ENCODE measurements at regions not wholly inside any gene's neighbourhood (a gene's known extent, or its start where the extent isn't known, plus 50 kb on each side); places are given as distances from the start of the nearest gene placed in this dataset.

DNA sequence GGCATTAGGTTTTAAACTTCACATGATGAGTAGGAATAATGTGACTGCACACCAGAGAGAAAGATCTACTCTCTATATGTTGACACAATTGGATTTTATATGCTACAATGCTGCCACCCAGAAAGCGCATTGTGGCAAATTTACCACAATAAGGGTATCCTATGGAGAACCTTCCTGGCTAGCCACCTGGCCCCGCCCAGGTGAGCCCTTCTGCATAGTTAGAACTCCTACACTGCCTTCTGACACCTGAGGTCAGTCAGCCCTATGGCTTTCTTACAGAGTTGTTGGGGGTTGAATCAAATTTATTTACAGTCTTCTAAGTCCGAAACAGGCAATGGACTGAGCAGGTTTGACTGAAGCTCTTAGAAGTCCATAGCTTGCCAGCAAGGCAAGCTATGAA is 153.8 kb upstream of the S100G start:
- Histone ChIP-seq H4K20me1 (ENCODE audit: insufficient read depth, low read length, poor library complexity, severe bottlenecking) (no peaks in the 10 kb centered on the region), H3K79me2 (ENCODE audit: insufficient read depth, low read length) (no peaks in the 10 kb centered on the region), H3K9me2 (replicated peaks; ENCODE audit: low read depth, low read length) (no peaks in the 10 kb centered on the region), H3K36me3 (ENCODE audit: insufficient read depth, low read length) (no peaks in the 10 kb centered on the region), H3K9ac (ENCODE audit: low read depth, low read length, poor library complexity, severe bottlenecking) (no peak overlapping the region), H3K9me3 (ENCODE audit: insufficient read depth, low read depth, low read length) (no peaks in the 10 kb centered on the region), H3K27me3 (ENCODE audit: insufficient read depth, low read length, poor library complexity, severe bottlenecking) (no peaks in the 10 kb centered on the region), H3K4me2 (ENCODE audit: low read depth, low read length, poor library complexity, severe bottlenecking) (no peak overlapping the region), H2AFZ (ENCODE audit: low read length) (no peak overlapping the region), H3F3A (ENCODE audit: low read depth) (no peaks in the 10 kb centered on the region), H3K4me3 (ENCODE audit: low read length, poor library complexity, severe bottlenecking) (no peak overlapping the region), H3K4me1 (ENCODE audit: insufficient read depth, low read length, poor library complexity, severe bottlenecking) (no peaks in the 10 kb centered on the region)
- no peak for TF ChIP-seq EZH2phosphoT487 (IDR thresholded peaks at IDR 0.05; ENCODE audit: borderline replicate concordance)
- TF ChIP-seq, protein P1, sequence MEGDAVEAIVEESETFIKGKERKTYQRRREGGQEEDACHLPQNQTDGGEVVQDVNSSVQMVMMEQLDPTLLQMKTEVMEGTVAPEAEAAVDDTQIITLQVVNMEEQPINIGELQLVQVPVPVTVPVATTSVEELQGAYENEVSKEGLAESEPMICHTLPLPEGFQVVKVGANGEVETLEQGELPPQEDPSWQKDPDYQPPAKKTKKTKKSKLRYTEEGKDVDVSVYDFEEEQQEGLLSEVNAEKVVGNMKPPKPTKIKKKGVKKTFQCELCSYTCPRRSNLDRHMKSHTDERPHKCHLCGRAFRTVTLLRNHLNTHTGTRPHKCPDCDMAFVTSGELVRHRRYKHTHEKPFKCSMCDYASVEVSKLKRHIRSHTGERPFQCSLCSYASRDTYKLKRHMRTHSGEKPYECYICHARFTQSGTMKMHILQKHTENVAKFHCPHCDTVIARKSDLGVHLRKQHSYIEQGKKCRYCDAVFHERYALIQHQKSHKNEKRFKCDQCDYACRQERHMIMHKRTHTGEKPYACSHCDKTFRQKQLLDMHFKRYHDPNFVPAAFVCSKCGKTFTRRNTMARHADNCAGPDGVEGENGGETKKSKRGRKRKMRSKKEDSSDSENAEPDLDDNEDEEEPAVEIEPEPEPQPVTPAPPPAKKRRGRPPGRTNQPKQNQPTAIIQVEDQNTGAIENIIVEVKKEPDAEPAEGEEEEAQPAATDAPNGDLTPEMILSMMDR (conservative IDR thresholded peaks at IDR 0.05; ENCODE audit: low read length): no peak

DNA sequence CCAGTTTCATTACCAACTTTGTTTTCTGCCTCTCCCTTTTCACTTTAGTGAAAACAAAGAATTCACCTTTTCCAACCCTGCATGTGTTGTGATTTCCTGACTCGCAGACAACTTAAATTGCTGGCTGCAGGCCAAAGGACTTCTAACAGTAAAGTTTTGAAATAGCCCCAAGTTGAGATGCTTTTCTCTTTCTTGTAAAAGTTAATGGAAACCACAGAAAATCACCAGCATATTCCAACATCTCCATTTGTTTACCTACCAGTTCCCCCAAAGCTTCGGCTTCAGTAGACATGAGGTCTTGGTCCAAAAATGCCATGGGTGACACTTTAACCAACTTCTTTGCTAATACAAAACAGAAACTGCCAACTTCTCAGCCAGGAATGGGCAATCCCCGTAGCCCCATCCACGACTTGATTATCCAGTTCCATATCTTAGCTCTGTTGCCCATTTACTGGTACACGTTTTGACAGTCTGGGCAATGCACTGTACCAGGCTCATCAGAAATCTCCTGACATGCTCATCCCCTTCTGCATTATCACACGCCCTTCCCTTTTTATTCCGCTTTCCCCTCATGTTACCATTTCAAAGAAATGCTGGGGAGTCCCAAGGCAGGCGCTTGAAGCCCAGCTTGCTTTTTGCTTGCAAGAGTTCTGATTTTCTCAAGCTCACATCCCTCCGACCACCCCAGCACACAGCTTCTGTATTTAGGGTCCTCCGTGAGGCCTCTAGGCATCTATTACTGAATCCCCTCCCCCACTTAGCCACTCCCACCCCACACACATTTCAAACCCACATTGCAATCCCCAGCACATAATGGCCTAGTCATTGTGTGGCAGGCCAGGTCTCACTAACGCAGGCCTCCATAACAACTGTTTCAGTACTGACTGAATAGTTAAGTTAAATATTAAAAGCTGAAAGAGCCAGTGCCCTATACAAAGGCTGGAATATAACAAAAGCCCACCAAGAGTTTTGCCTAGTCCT is 137.9 kb upstream of the S100G start:
- H3K9ac ChIP-seq (ENCODE audit: low read depth, low read length, poor library complexity, severe bottlenecking): no peak overlapping the region
- no peaks in the 10 kb centered on the region for H3K36me3 ChIP-seq (ENCODE audit: insufficient read depth, low read length)
- no peaks in the 10 kb centered on the region for H3K4me1 ChIP-seq (ENCODE audit: insufficient read depth, low read length, poor library complexity, severe bottlenecking)
- no peaks in the 10 kb centered on the region for H4K20me1 ChIP-seq (ENCODE audit: insufficient read depth, low read length, poor library complexity, severe bottlenecking)
- no peaks in the 10 kb centered on the region for H3F3A ChIP-seq (ENCODE audit: low read depth)
- H2AFZ ChIP-seq (ENCODE audit: low read length): no peak overlapping the region
- no peaks in the 10 kb centered on the region for H3K9me3 ChIP-seq (ENCODE audit: insufficient read depth, low read depth, low read length)
- H3K4me2 ChIP-seq (ENCODE audit: low read depth, low read length, poor library complexity, severe bottlenecking): no peak overlapping the region
- no peaks in the 10 kb centered on the region for H3K27me3 ChIP-seq (ENCODE audit: insufficient read depth, low read length, poor library complexity, severe bottlenecking)
- no peaks in the 10 kb centered on the region for H3K9me2 ChIP-seq (replicated peaks; ENCODE audit: low read depth, low read length)
- no peak overlapping the region for H3K4me3 ChIP-seq (ENCODE audit: low read length, poor library complexity, severe bottlenecking)
- no peak for TF ChIP-seq EZH2phosphoT487 (IDR thresholded peaks at IDR 0.05; ENCODE audit: borderline replicate concordance)
- TF ChIP-seq, protein P1 (conservative IDR thresholded peaks at IDR 0.05; ENCODE audit: low read length): no peak
- no peaks in the 10 kb centered on the region for H3K79me2 ChIP-seq (ENCODE audit: insufficient read depth, low read length)

DNA sequence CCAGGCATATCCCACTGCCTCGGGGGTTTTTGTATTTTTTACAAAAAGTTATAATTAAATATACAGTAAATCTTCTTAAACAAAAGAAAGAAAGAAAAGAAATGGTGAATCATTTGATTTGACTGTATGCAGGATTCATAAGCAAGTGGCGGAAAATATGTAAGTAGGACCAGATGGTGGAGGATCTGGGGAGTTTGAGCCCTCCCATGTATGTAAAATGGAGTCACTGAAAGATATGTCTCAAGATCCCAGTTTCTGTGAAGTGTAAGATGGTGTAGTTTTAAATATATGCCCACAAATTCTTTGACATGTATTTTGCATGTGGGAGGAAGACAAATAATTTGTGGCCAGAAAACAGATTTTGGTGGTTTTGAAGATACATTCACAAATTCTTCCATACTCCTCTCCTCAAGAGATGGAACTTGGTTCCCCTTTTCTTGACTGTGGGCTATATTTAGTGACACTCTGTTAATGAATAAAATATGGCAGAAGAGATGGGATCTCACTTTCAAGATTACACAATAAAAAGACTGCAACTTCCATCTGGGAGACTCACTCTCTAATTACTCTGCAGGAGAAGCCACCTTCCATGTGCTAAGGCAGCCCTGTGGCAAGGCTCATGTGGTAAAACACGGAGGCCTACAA is 133.6 kb upstream of the S100G start:
- H3K9me2 ChIP-seq (replicated peaks; ENCODE audit: low read depth, low read length): no peaks in the 10 kb centered on the region
- no peak overlapping the region for H3K4me2 ChIP-seq (ENCODE audit: low read depth, low read length, poor library complexity, severe bottlenecking)
- no peak overlapping the region for H3K9ac ChIP-seq (ENCODE audit: low read depth, low read length, poor library complexity, severe bottlenecking)
- TF ChIP-seq, protein P1 (conservative IDR thresholded peaks at IDR 0.05; ENCODE audit: low read length): no peak
- TF ChIP-seq EZH2phosphoT487 (IDR thresholded peaks at IDR 0.05; ENCODE audit: borderline replicate concordance): no peak
- no peaks in the 10 kb centered on the region for H3K36me3 ChIP-seq (ENCODE audit: insufficient read depth, low read length)
- no peaks in the 10 kb centered on the region for H3K27me3 ChIP-seq (ENCODE audit: insufficient read depth, low read length, poor library complexity, severe bottlenecking)
- H2AFZ ChIP-seq (ENCODE audit: low read length): no peak overlapping the region
- no peaks in the 10 kb centered on the region for H3K4me1 ChIP-seq (ENCODE audit: insufficient read depth, low read length, poor library complexity, severe bottlenecking)
- no peaks in the 10 kb centered on the region for H3K79me2 ChIP-seq (ENCODE audit: insufficient read depth, low read length)
- no peaks in the 10 kb centered on the region for H3F3A ChIP-seq (ENCODE audit: low read depth)
- no peak overlapping the region for H3K4me3 ChIP-seq (ENCODE audit: low read length, poor library complexity, severe bottlenecking)
- H3K9me3 ChIP-seq (ENCODE audit: insufficient read depth, low read depth, low read length): no peaks in the 10 kb centered on the region
- H4K20me1 ChIP-seq (ENCODE audit: insufficient read depth, low read length, poor library complexity, severe bottlenecking): no peaks in the 10 kb centered on the region

Data from Loucy (cell line).